ENCODE measurements at regions not wholly inside any gene's neighbourhood (a gene's known extent, or its start where the extent isn't known, plus 50 kb on each side); places are given as distances from the start of the nearest gene placed in this dataset.
"Not testable (repeated sequence)": the region's sequence is repeated elsewhere in the genome, so short reads cannot be mapped to it uniquely, and the experiment has no call there.

GRCh38 chr5:38607396-38607795, 51.0 kb upstream of the LIFR start:
- DNase-seq, result no peak

GRCh38 chr5:38607930-38608564, 51.6 kb upstream of the LIFR start:
- DNase-seq, result no peak

- DNase-seq, result no peak
These were observed 52.4 kb upstream of the LIFR start for GRCh38 chr5:38608874-38609273.

- DNase-seq, result no peak
These were observed 56.4 kb upstream of the LIFR start for GRCh38 chr5:38612851-38613250.

GRCh38 chr5:38613490-38613889, 57.0 kb upstream of the LIFR start:
- DNase-seq, result no peak

- no peak for DNase-seq
These were observed 57.8 kb upstream of the LIFR start for GRCh38 chr5:38613992-38614836.

GRCh38 chr5:38615042-38615441, 58.6 kb upstream of the LIFR start:
- DNase-seq, result no peak

GRCh38 chr5:38615981-38616451, 59.6 kb upstream of the LIFR start:
- no peak for DNase-seq

- no peak for DNase-seq
These were observed 61.7 kb upstream of the LIFR start for GRCh38 chr5:38618154-38618553.

GRCh38 chr5:38621331-38621730, 64.9 kb upstream of the LIFR start:
- DNase-seq, result no peak

- no peak for DNase-seq
These were observed 65.5 kb upstream of the LIFR start for GRCh38 chr5:38621840-38622437.

- no peak for DNase-seq
These were observed 66.3 kb upstream of the LIFR start for GRCh38 chr5:38622723-38623129.

GRCh38 chr5:38624541-38624940, 68.1 kb upstream of the LIFR start:
- DNase-seq, result not testable (repeated sequence)

GRCh38 chr5:38631376-38631775, 74.9 kb upstream of the LIFR start:
- DNase-seq, result not testable (repeated sequence)

- DNase-seq, result no peak
These were observed 78.3 kb upstream of the LIFR start for GRCh38 chr5:38634568-38635369.

- no peak for DNase-seq
These were observed 80.2 kb upstream of the LIFR start for GRCh38 chr5:38636626-38637025.

- DNase-seq, result no peak
These were observed 82.2 kb upstream of the LIFR start for GRCh38 chr5:38638656-38639055.

GRCh38 chr5:38639377-38640358, 83.2 kb upstream of the LIFR start:
- DNase-seq, result no peak

GRCh38 chr5:38641003-38641402, 84.6 kb upstream of the LIFR start:
- no peak for DNase-seq

GRCh38 chr5:38642189-38642911, 85.9 kb upstream of the LIFR start:
- no peak for DNase-seq

GRCh38 chr5:38643616-38644015, 87.2 kb upstream of the LIFR start:
- no peak for DNase-seq

Measured in NCI-H1417 treated with DMSO at 0.1 percent for 48 hours (cell line).